Liver (tissue), 7 donors: ENCODE measurements at regions not wholly inside any gene's neighbourhood (a gene's known extent, or its start where the extent isn't known, plus 50 kb on each side); places are given as distances from the start of the nearest gene placed in this dataset.
"Not testable (repeated sequence)": the region's sequence is repeated elsewhere in the genome, so short reads cannot be mapped to it uniquely, and the experiment has no call there.

Experiments
- DNase-seq: peaks from one replicate; pipeline ENCODE4 v3.0.0-alpha.2; 2017; ENCODE audit warnings: low spot score
- H3K27ac ChIP-seq, 2 donors: one replicate each; pipeline ENCODE4 v1.7.0; 2013; ENCODE audit warnings: inconsistent platforms in 2 of 2, low read length in 2 of 2, control low read depth in 1 of 2, low read depth in 1 of 2, mild to moderate bottlenecking in 1 of 2
- H3K27me3 ChIP-seq, 4 donors: one replicate each; pipeline versions ENCODE4 v1.6.1 to v1.7.0; 2013; ENCODE audit warnings: low read length in 3 of 4, inconsistent platforms in 1 of 4, mild to moderate bottlenecking in 1 of 4, moderate library complexity in 1 of 4; ENCODE audit not compliant: control insufficient read depth in 4 of 4, insufficient read depth in 4 of 4
- H3K36me3 ChIP-seq, 4 donors: one replicate each; pipeline versions ENCODE4 v1.6.1 to v1.7.0; 2013; ENCODE audit warnings: low read length in 3 of 4, mild to moderate bottlenecking in 3 of 4, low read depth in 1 of 4, moderate library complexity in 1 of 4; ENCODE audit not compliant: control insufficient read depth in 4 of 4, insufficient read depth in 3 of 4
- H3K4me1 ChIP-seq, 4 donors: one replicate each; pipeline versions ENCODE4 v1.6.1 to v1.7.0; 2013; ENCODE audit warnings: low read length in 3 of 4, mild to moderate bottlenecking in 3 of 4, moderate library complexity in 1 of 4; ENCODE audit not compliant: control insufficient read depth in 4 of 4, insufficient read depth in 4 of 4
- H3K4me3 ChIP-seq, 3 donors: one replicate each; pipeline versions ENCODE4 v1.6.1 to v1.7.0; 2013; ENCODE audit warnings: low read length in 3 of 3, control low read depth in 1 of 3, low read depth in 1 of 3, mild to moderate bottlenecking in 1 of 3
- H3K9ac ChIP-seq, 2 donors: one replicate each; pipeline ENCODE4 v1.7.0; 2013; ENCODE audit warnings: low read length in 2 of 2, mild to moderate bottlenecking in 2 of 2, moderate library complexity in 2 of 2, control low read depth in 1 of 2, low read depth in 1 of 2
- H3K9me3 ChIP-seq, 4 donors: one replicate each; pipeline versions ENCODE4 v1.6.1 to v1.7.0; 2013; ENCODE audit warnings: low read length in 3 of 4; ENCODE audit not compliant: control insufficient read depth in 4 of 4
- EGR1 ChIP-seq, 2 donors: IDR thresholded peaks; 2 replicates each; pipeline ENCODE4 v1.6.1; 2016 to 2018; ENCODE audit warnings: antibody characterized with exemption in 2 of 2, low read depth in 2 of 2
- FOXA1 ChIP-seq: IDR thresholded peaks from 2 replicates; pipeline ENCODE4 v1.6.1; 2016; ENCODE audit warnings: antibody characterized with exemption
- FOXA2 ChIP-seq: IDR thresholded peaks from 2 replicates; pipeline ENCODE4 v1.6.1; 2016; ENCODE audit warnings: antibody characterized with exemption
- GABPA ChIP-seq, 2 donors: IDR thresholded peaks in 1 of 2; conservative IDR thresholded peaks in 1 of 2; 2 replicates each; pipeline ENCODE4 v1.6.1; 2016; ENCODE audit warnings: antibody characterized with exemption in 2 of 2, mild to moderate bottlenecking in 1 of 2, moderate library complexity in 1 of 2
- HNF4G ChIP-seq: IDR thresholded peaks from 2 replicates; pipeline ENCODE4 v1.6.1; 2016; ENCODE audit warnings: antibody characterized with exemption
- JUND ChIP-seq, 2 donors: IDR thresholded peaks; 2 replicates each; pipeline ENCODE4 v1.6.1; 2016; ENCODE audit warnings: antibody characterized with exemption in 2 of 2
- NR2F2 ChIP-seq: IDR thresholded peaks from 2 replicates; pipeline ENCODE4 v1.6.1; 2016; ENCODE audit warnings: antibody characterized with exemption
- RAD21 ChIP-seq, 2 donors: IDR thresholded peaks; 2 replicates each; pipeline ENCODE4 v1.6.1; 2016; ENCODE audit warnings: antibody characterized with exemption in 2 of 2, mild to moderate bottlenecking in 2 of 2
- RXRA ChIP-seq, 2 donors: IDR thresholded peaks; 2 replicates each; pipeline ENCODE4 v1.6.1; 2017 to 2018; ENCODE audit warnings: antibody characterized with exemption in 2 of 2, mild to moderate bottlenecking in 1 of 2
- TAF1 ChIP-seq: conservative IDR thresholded peaks from 2 replicates; pipeline ENCODE4 v1.6.1; 2016; ENCODE audit warnings: antibody characterized with exemption, mild to moderate bottlenecking
- YY1 ChIP-seq: IDR thresholded peaks from 2 replicates; pipeline ENCODE4 v1.6.1; 2016; ENCODE audit warnings: antibody characterized with exemption, mild to moderate bottlenecking
- WGBS: extraction: QIAGEN DNeasy Blood & Tissue Kit; methylation state at CpG from one replicate; pipeline ENCODE4 v1.1.7; 2013; 5-methylcytosine and 5-hydroxymethylcytosine counted together
- TF ChIP-seq, protein P1 (sequence below): IDR thresholded peaks from 2 replicates; pipeline ENCODE4 v1.6.1; 2016; ENCODE audit warnings: antibody characterized with exemption
- TF ChIP-seq, protein P2 (sequence below): IDR thresholded peaks from 2 replicates; pipeline ENCODE4 v1.6.1; 2016; ENCODE audit warnings: antibody characterized with exemption
- donor health status: healthy.
- donor health status: healthy.
- donor health status: healthy.
- donor health status: healthy.

DNA sequence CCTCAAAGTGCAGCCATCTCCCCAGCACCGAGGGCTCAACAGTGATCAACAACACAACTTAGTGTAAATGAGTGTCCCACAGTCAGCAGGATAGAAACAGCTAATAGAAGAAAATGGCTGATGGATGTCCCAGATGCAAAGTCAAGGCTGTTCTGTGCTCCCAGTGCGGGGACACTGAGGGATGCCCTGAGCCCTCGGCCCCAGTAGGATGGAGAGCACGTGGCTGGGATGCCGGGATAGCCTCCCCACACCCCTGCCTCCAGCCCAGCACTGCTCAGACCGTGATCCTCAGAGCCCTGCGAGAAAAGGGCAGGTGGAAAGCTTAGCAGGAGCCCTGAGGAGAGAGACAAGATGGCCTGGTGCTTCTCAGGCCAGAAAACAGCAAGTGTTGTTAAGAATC, 243.9 kb upstream of the TCERG1L start:
- Histone ChIP-seq H3K36me3 (no peaks in the 10 kb centered on the region), H3K27me3 (peaks cover 0 to 6% (median 0%) of the 10 kb centered on the region in 4 donors), H3K4me1 (no peaks in the 10 kb centered on the region), H3K9me3 (no peaks in the 10 kb centered on the region), H3K9ac (no peak overlapping the region), H3K4me3 (no peak overlapping the region), H3K27ac (no peak overlapping the region)
- TF ChIP-seq FOXA1: no peak
- WGBS: 64% methylated on average over 7 of the region's 7 CpGs
- DNase-seq: peak; percentile 8

DNA sequence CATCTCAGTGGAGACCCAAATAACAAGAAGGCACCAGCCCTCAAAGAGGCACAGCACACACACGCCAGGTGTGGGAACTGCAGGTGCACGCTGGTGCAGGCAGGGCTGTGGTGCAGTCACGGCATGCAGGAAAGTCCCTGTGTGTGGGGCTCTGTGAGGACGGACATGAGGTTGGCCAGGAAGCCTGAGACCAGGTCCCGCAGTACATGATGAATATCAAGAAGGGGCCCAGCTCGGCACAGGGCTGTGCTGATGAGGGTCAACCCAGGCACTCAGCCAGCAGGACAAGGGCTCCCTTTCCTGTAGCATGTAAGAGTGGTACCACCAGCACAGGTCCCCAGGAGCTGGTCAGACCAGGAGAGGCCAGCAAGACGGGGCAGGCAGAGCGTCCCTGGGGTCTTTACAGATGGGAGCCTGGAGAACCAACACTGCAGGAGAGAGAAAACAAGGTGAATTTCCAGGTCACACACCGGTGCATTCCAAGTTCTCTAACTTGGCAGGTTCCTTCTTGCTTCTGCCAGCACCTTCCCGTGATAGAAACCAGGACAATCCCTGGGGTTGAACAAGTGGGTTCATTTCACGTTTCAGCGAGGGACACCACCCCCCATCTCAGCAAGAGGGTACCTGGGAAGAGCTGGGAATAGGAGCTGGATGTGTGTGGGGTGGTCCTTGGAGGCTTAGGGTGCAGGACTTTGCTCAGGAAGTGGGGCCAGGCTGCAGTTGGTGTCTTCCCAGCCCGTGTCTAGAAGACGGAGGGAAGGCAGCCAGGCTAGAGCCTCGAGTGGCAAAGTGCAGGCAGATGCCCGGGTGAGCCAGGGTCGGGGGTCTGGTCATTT, 244.8 kb upstream of the TCERG1L start:
- WGBS: 70% methylated on average over 17 of the region's 17 CpGs
- DNase-seq: no peak

DNA sequence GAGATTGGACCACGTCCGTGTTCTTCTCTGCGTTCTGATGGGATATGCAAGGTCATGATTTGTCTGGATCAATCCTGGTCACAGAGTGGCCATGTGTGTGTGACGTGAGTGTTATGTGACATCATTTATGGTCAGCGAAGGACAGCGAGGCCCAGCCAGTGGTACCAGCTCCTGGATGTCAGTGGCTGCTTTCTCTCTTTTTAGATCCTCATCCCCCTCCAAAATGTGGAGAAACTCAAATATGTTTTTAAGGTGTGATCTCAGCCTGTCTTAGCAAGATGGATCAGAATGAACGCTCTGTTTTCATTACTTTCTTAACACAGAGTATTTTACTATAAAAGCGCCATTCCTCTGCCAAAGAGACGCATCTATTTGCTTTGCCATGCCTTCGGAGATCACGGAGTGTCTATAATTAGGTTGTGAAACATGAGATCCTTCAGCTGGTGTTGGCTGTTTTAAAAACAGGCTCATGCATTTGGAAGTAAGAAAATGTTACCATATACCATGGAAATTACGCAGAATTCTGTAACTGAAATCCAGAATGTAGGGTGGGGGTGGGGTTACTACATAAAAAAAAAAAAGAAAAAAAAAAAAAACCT, 245.5 kb upstream of the TCERG1L start:
- no peak for DNase-seq

More for the DNA sequence above, 244.8 kb upstream of the TCERG1L start:
- Histone ChIP-seq H3K36me3 (no peaks in the 10 kb centered on the region), H3K27ac (no peak overlapping the region), H3K4me3 (no peak overlapping the region), H3K27me3 (peaks cover 0 to 6% (median under 1%) of the 10 kb centered on the region in 4 donors), H3K4me1 (no peaks in the 10 kb centered on the region), H3K9ac (no peak overlapping the region), H3K9me3 (no peaks in the 10 kb centered on the region)
- TF ChIP-seq EGR1 (IDR thresholded peaks at IDR 0.05; ENCODE audit: low read depth in 2 of 2) (no peak), RXRA (IDR thresholded peaks at IDR 0.05) (no peak), YY1 (no peak)

DNA sequence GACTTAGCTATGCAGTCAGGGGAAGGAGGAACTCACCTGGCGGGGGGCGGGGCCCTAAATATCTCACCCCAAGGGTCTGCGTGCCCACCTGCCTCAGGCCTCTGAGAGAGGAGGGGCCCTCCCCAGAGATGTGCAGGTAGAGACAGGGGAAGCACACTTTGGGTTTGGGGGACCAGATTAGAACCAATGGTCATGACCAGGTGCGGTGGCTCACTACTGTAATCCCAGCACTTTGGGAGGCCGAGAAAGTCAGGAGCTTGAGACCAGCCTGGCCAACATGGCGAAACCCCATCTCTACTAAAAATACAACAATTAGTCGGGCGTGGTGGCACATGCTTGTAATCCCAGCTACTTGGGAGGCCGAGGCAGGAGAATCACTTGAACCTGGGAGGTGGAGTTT, 246.4 kb upstream of the TCERG1L start:
- 81% methylated on average over 9 of the region's 9 CpGs for WGBS

More for the DNA sequence above, 245.5 kb upstream of the TCERG1L start:
- Histone ChIP-seq H3K36me3 (no peaks in the 10 kb centered on the region), H3K9ac (no peak overlapping the region), H3K27ac (no peak overlapping the region), H3K9me3 (no peaks in the 10 kb centered on the region), H3K27me3 (peaks cover 0 to 8% (median 2%) of the 10 kb centered on the region in 4 donors), H3K4me3 (no peak overlapping the region), H3K4me1 (no peaks in the 10 kb centered on the region)
- TF ChIP-seq TAF1 (no peak), HNF4G (no peak), JUND (IDR thresholded peaks at IDR 0.05) (no peak)
- WGBS: 78% methylated on average over 12 of the region's 12 CpGs

DNA sequence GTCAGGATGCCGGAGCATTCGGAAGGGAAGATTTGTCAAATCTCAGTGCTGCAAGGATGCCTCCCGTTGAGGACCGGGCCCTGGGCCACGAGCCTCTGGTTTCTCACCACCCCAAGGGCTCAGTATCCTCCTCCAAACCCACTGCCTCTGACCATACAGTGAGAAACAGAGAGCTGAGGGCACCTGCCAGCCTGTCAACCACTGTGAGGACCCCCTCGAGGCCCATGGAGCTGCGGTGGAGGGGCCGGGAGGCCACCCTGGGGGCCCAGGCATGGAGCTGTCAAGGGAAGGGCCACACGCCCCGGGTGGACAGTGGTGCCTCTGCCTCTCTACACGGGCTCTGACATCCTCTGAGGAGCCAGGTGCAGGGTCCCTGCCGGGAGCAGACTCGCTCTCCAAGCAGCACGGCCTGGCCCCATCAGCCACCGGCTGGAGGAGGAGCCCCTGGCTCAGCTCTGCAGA, 248.0 kb upstream of the TCERG1L start:
- Histone ChIP-seq H3K9ac (no peak overlapping the region), H3K9me3 (peaks cover 0 to 4% (median 0%) of the 10 kb centered on the region in 4 donors), H3K4me3 (no peak overlapping the region), H3K27me3 (peaks cover 0 to 13% (median 2%) of the 10 kb centered on the region in 4 donors), H3K27ac (no peak overlapping the region), H3K4me1 (no peaks in the 10 kb centered on the region), H3K36me3 (no peaks in the 10 kb centered on the region)
- WGBS: 81% methylated on average over 15 of the region's 15 CpGs
- DNase-seq: peak; percentile 13
- TF ChIP-seq, protein P1, sequence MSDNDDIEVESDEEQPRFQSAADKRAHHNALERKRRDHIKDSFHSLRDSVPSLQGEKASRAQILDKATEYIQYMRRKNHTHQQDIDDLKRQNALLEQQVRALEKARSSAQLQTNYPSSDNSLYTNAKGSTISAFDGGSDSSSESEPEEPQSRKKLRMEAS: no peak
- TF ChIP-seq FOXA2 (no peak), FOXA1 (no peak), RAD21 (IDR thresholded peaks at IDR 0.05) (no peak), NR2F2 (no peak), GABPA (IDR thresholded peaks at IDR 0.05 in 1 of 2, conservative IDR thresholded peaks at IDR 0.05 in 1 of 2) (no peak)
- TF ChIP-seq, protein P2, sequence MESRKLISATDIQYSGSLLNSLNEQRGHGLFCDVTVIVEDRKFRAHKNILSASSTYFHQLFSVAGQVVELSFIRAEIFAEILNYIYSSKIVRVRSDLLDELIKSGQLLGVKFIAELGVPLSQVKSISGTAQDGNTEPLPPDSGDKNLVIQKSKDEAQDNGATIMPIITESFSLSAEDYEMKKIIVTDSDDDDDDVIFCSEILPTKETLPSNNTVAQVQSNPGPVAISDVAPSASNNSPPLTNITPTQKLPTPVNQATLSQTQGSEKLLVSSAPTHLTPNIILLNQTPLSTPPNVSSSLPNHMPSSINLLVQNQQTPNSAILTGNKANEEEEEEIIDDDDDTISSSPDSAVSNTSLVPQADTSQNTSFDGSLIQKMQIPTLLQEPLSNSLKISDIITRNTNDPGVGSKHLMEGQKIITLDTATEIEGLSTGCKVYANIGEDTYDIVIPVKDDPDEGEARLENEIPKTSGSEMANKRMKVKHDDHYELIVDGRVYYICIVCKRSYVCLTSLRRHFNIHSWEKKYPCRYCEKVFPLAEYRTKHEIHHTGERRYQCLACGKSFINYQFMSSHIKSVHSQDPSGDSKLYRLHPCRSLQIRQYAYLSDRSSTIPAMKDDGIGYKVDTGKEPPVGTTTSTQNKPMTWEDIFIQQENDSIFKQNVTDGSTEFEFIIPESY: no peak

More for the DNA sequence above, 246.4 kb upstream of the TCERG1L start:
- H3K27me3 ChIP-seq, H3K36me3 ChIP-seq, H3K4me1 ChIP-seq, H3K9me3 ChIP-seq, H3K9ac ChIP-seq, H3K4me3 ChIP-seq, H3K27ac ChIP-seq: not testable (repeated sequence)
- DNase-seq: peak; percentile 25
